ENCODE measurements at regions not wholly inside any gene's neighbourhood (a gene's known extent, or its start where the extent isn't known, plus 50 kb on each side); places are given as distances from the start of the nearest gene placed in this dataset.

GRCh38 chr7:84735011-84735410 lies 451.8 kb downstream of the SEMA3D start:
- TF ChIP-seq, protein P1, sequence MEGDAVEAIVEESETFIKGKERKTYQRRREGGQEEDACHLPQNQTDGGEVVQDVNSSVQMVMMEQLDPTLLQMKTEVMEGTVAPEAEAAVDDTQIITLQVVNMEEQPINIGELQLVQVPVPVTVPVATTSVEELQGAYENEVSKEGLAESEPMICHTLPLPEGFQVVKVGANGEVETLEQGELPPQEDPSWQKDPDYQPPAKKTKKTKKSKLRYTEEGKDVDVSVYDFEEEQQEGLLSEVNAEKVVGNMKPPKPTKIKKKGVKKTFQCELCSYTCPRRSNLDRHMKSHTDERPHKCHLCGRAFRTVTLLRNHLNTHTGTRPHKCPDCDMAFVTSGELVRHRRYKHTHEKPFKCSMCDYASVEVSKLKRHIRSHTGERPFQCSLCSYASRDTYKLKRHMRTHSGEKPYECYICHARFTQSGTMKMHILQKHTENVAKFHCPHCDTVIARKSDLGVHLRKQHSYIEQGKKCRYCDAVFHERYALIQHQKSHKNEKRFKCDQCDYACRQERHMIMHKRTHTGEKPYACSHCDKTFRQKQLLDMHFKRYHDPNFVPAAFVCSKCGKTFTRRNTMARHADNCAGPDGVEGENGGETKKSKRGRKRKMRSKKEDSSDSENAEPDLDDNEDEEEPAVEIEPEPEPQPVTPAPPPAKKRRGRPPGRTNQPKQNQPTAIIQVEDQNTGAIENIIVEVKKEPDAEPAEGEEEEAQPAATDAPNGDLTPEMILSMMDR (IDR thresholded peaks at IDR 0.05; ENCODE audit: borderline replicate concordance, extremely low read depth, low read length, poor library complexity, severe bottlenecking), result no peak
- TF ChIP-seq EZH2 (IDR thresholded peaks at IDR 0.05; ENCODE audit: borderline replicate concordance, low read depth, low read length, severe bottlenecking), result no peak

Measured in DND-41 (cell line).